IPS-NIHi7 (cell line): ENCODE measurements at regions not wholly inside any gene's neighbourhood (a gene's known extent, or its start where the extent isn't known, plus 50 kb on each side); places are given as distances from the start of the nearest gene placed in this dataset.

Source experiments
- DNase-seq: peaks from one replicate; pipeline ENCODE4 v3.0.0; 2012; ENCODE audit warnings: mixed read lengths; ENCODE audit errors: extremely low spot score

- no peak for DNase-seq
Measured at GRCh38 chr5:4717446-4717845, 422.7 kb upstream of the ADAMTS16 start.

GRCh38 chr5:4720831-4721230 is 419.3 kb upstream of the ADAMTS16 start:
- no peak for DNase-seq

GRCh38 chr5:4722886-4723285 is 417.2 kb upstream of the ADAMTS16 start:
- no peak for DNase-seq

- no peak for DNase-seq
Measured at GRCh38 chr5:4725594-4725993, 414.5 kb upstream of the ADAMTS16 start.

- DNase-seq = no peak
Measured at GRCh38 chr5:4730279-4730678, 409.9 kb upstream of the ADAMTS16 start.

- DNase-seq = no peak
Measured at GRCh38 chr5:4734348-4734747, 405.8 kb upstream of the ADAMTS16 start.

GRCh38 chr5:4735261-4735660 is 404.9 kb upstream of the ADAMTS16 start:
- DNase-seq = no peak

GRCh38 chr5:4737868-4738267 is 402.3 kb upstream of the ADAMTS16 start:
- DNase-seq = no peak

GRCh38 chr5:4738298-4738697 is 401.8 kb upstream of the ADAMTS16 start:
- no peak for DNase-seq

GRCh38 chr5:4740156-4740555 is 400.0 kb upstream of the ADAMTS16 start:
- DNase-seq = no peak

- no peak for DNase-seq
Measured at GRCh38 chr5:4758550-4758949, 381.6 kb upstream of the ADAMTS16 start.

- DNase-seq = no peak
Measured at GRCh38 chr5:4758996-4759395, 381.1 kb upstream of the ADAMTS16 start.

GRCh38 chr5:4762316-4762715 is 377.8 kb upstream of the ADAMTS16 start:
- no peak for DNase-seq

- no peak for DNase-seq
Measured at GRCh38 chr5:4765411-4765810, 374.7 kb upstream of the ADAMTS16 start.

GRCh38 chr5:4766101-4766500 is 374.0 kb upstream of the ADAMTS16 start:
- no peak for DNase-seq

GRCh38 chr5:4772591-4772990 is 367.5 kb upstream of the ADAMTS16 start:
- DNase-seq = no peak

- DNase-seq = no peak
Measured at GRCh38 chr5:4773827-4774317, 366.3 kb upstream of the ADAMTS16 start.

GRCh38 chr5:4777435-4777834 is 362.7 kb upstream of the ADAMTS16 start:
- DNase-seq = no peak

GRCh38 chr5:4780633-4781032 is 359.5 kb upstream of the ADAMTS16 start:
- DNase-seq = no peak

- no peak for DNase-seq
Measured at GRCh38 chr5:4781299-4781698, 358.8 kb upstream of the ADAMTS16 start.

- DNase-seq = no peak
Measured at GRCh38 chr5:4785971-4786370, 354.2 kb upstream of the ADAMTS16 start.

GRCh38 chr5:4797445-4797844 is 342.7 kb upstream of the ADAMTS16 start:
- DNase-seq = no peak

- DNase-seq = no peak
Measured at GRCh38 chr5:4802044-4802443, 338.1 kb upstream of the ADAMTS16 start.

- DNase-seq = no peak
Measured at GRCh38 chr5:4804691-4805360, 335.3 kb upstream of the ADAMTS16 start.
